ENCODE measurements at regions not wholly inside any gene's neighbourhood (a gene's known extent, or its start where the extent isn't known, plus 50 kb on each side); places are given as distances from the start of the nearest gene placed in this dataset.

DNA sequence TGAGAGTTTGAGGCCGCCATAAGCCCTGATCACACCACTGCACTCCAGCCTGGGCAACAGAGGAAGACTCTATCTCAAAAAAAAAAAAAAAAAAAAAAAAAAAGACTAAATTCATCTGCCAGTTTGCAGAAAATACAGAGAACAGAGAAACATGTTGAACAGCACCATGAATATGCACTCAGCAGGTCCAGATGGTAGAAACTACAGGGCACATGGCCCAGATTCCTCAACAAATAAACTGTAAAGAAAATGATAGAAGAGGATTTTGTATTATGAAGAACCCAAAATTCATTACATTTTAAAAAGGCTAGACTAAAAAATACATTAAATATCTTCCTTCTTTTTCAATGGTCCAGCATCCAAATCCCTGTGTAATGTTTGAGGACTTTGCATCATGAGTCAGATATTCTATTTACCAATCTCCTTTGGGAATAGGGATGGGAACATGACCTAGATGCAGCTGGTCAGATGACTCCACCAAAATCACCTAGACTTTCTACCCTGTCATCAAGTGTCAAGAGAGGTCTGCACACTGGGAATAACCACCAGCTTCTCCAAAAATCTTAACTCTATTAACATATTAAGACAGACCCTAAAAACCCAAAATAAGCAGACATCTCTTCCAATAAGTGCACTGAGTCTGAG lies 189.1 kb upstream of the TCF21 start:
- Histone ChIP-seq H3K27me3 (ENCODE audit: insufficient read depth, low read length) (no peaks in the 10 kb centered on the region), H3K4me1 (ENCODE audit: insufficient read depth, low read length) (peaks cover 3% of the 10 kb centered on the region), H3K27ac (ENCODE audit: low read depth, low read length) (no peak overlapping the region), H3K9ac (ENCODE audit: low read length) (no peak overlapping the region), H4K20me1 (ENCODE audit: insufficient read depth, low read length) (no peaks in the 10 kb centered on the region), H3K4me3 (ENCODE audit: insufficient read depth, low read depth, low read length) (no peak overlapping the region), H3K36me3 (ENCODE audit: insufficient read depth, low read length) (no peaks in the 10 kb centered on the region), H3K4me2 (ENCODE audit: low read length) (no peak overlapping the region), H2AFZ (ENCODE audit: low read depth, low read length) (no peak overlapping the region), H3K9me3 (ENCODE audit: insufficient read depth, low read depth, low read length) (no peaks in the 10 kb centered on the region), H3K79me2 (ENCODE audit: insufficient read depth, low read length) (no peaks in the 10 kb centered on the region)
- no peaks in the 10 kb centered on the region for H3K36me3 Mint-ChIP-seq (ENCODE audit: low read depth, unreplicated experiment)
- no peaks in the 10 kb centered on the region for H3K4me1 Mint-ChIP-seq (ENCODE audit: low read depth, unreplicated experiment)
- DNase-seq (ENCODE audit: low read depth) (no peak), FAIRE-seq (no peak)
- TF ChIP-seq, protein P1, sequence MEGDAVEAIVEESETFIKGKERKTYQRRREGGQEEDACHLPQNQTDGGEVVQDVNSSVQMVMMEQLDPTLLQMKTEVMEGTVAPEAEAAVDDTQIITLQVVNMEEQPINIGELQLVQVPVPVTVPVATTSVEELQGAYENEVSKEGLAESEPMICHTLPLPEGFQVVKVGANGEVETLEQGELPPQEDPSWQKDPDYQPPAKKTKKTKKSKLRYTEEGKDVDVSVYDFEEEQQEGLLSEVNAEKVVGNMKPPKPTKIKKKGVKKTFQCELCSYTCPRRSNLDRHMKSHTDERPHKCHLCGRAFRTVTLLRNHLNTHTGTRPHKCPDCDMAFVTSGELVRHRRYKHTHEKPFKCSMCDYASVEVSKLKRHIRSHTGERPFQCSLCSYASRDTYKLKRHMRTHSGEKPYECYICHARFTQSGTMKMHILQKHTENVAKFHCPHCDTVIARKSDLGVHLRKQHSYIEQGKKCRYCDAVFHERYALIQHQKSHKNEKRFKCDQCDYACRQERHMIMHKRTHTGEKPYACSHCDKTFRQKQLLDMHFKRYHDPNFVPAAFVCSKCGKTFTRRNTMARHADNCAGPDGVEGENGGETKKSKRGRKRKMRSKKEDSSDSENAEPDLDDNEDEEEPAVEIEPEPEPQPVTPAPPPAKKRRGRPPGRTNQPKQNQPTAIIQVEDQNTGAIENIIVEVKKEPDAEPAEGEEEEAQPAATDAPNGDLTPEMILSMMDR (IDR thresholded peaks at IDR 0.05; ENCODE audit: insufficient read depth, low read depth, low read length), result no peak
- TF ChIP-seq EZH2 (IDR thresholded peaks at IDR 0.05; ENCODE audit: insufficient read depth, low read length), result no peak
- H3K4me3 Mint-ChIP-seq (ENCODE audit: unreplicated experiment), result no peak overlapping the region
- peaks cover 3% of the 10 kb centered on the region for H3K9me3 Mint-ChIP-seq (ENCODE audit: unreplicated experiment)
- H3K27me3 Mint-ChIP-seq (ENCODE audit: low read depth, unreplicated experiment), result no peaks in the 10 kb centered on the region
- no peak overlapping the region for H3K27ac Mint-ChIP-seq (ENCODE audit: unreplicated experiment)

DNA sequence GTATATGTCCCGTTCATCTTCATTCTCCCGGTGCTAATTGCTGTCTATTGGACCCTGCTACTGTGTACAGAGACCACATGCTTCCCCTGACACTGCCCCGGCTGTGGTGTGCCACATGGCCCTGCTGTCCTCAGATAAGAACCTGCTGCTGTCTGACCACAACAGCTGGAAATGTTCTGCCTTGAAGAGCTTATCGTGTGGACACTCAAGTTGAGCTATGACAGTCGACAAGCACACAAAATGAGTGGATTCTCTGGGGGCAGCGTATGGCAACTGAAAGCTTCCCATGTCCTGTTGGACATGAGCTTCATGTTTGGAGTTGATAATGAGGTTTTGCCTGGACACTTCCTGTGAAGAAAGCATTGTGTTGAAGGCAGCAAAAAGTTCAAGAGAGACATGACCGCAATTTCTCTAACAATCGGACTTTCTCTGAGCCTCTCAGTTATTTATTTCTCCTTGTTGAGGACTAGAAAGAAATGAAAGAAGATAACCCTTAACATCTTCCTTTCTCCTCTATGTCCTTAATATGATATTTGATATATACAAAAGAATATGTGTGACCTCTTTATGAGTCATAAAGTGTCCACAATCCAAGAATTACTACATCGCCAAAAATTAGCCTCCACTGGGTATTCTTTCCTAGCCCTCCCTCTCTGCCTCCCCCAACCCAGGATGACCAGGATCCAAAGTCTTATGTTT lies 187.1 kb upstream of the TCF21 start:
- H3K4me3 Mint-ChIP-seq (ENCODE audit: unreplicated experiment), result no peak overlapping the region
- Histone ChIP-seq H3K27me3 (ENCODE audit: insufficient read depth, low read length) (no peaks in the 10 kb centered on the region), H3K4me2 (ENCODE audit: low read length) (no peak overlapping the region), H3K9me3 (ENCODE audit: insufficient read depth, low read depth, low read length) (no peaks in the 10 kb centered on the region), H3K4me3 (ENCODE audit: insufficient read depth, low read depth, low read length) (no peak overlapping the region), H3K27ac (ENCODE audit: low read depth, low read length) (no peak overlapping the region), H3K79me2 (ENCODE audit: insufficient read depth, low read length) (no peaks in the 10 kb centered on the region), H3K9ac (ENCODE audit: low read length) (no peak overlapping the region), H3K36me3 (ENCODE audit: insufficient read depth, low read length) (no peaks in the 10 kb centered on the region), H4K20me1 (ENCODE audit: insufficient read depth, low read length) (no peaks in the 10 kb centered on the region), H2AFZ (ENCODE audit: low read depth, low read length) (no peak overlapping the region), H3K4me1 (ENCODE audit: insufficient read depth, low read length) (peaks cover 18% of the 10 kb centered on the region)
- H3K36me3 Mint-ChIP-seq (ENCODE audit: low read depth, unreplicated experiment), result no peaks in the 10 kb centered on the region
- H3K27me3 Mint-ChIP-seq (ENCODE audit: low read depth, unreplicated experiment), result no peaks in the 10 kb centered on the region
- no peak for FAIRE-seq
- TF ChIP-seq, protein P1 (IDR thresholded peaks at IDR 0.05; ENCODE audit: insufficient read depth, low read depth, low read length), result no peak
- no peak for TF ChIP-seq EZH2 (IDR thresholded peaks at IDR 0.05; ENCODE audit: insufficient read depth, low read length)
- peaks cover 3% of the 10 kb centered on the region for H3K9me3 Mint-ChIP-seq (ENCODE audit: unreplicated experiment)
- DNase-seq (ENCODE audit: low read depth), result peak; percentile 16
- H3K4me1 Mint-ChIP-seq (ENCODE audit: low read depth, unreplicated experiment), result peaks cover 12% of the 10 kb centered on the region
- H3K27ac Mint-ChIP-seq (ENCODE audit: unreplicated experiment), result no peak overlapping the region

DNA sequence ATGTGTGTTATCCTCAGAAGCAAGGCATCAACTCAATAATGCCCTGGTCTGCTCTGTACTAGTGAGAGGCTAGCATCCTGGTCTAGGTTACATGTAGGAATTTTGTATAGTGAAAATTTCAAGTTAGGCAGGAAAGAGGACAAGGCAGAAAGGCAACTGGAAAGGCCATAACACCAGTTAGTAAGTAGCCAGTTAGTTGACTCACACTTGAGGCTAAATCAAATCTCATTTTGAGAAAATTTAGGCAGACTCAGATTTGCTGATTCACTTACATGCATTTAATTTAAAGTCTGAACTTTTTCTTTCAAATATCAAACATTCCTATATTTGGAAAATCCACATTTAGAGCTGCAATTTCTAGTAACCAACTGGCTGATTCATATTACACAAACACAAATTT lies 184.5 kb upstream of the TCF21 start:
- no peak for FAIRE-seq
- Histone ChIP-seq H2AFZ (ENCODE audit: low read depth, low read length) (no peak overlapping the region), H3K36me3 (ENCODE audit: insufficient read depth, low read length) (no peaks in the 10 kb centered on the region), H3K27ac (ENCODE audit: low read depth, low read length) (no peak overlapping the region), H3K4me1 (ENCODE audit: insufficient read depth, low read length) (peaks cover 25% of the 10 kb centered on the region), H3K9me3 (ENCODE audit: insufficient read depth, low read depth, low read length) (no peaks in the 10 kb centered on the region), H3K4me2 (ENCODE audit: low read length) (no peak overlapping the region), H3K27me3 (ENCODE audit: insufficient read depth, low read length) (no peaks in the 10 kb centered on the region), H3K4me3 (ENCODE audit: insufficient read depth, low read depth, low read length) (no peak overlapping the region), H3K9ac (ENCODE audit: low read length) (no peak overlapping the region), H4K20me1 (ENCODE audit: insufficient read depth, low read length) (no peaks in the 10 kb centered on the region), H3K79me2 (ENCODE audit: insufficient read depth, low read length) (no peaks in the 10 kb centered on the region)
- peaks cover 3% of the 10 kb centered on the region for H3K9me3 Mint-ChIP-seq (ENCODE audit: unreplicated experiment)
- peaks cover 19% of the 10 kb centered on the region for H3K4me1 Mint-ChIP-seq (ENCODE audit: low read depth, unreplicated experiment)
- no peaks in the 10 kb centered on the region for H3K27me3 Mint-ChIP-seq (ENCODE audit: low read depth, unreplicated experiment)
- no peaks in the 10 kb centered on the region for H3K36me3 Mint-ChIP-seq (ENCODE audit: low read depth, unreplicated experiment)
- no peak overlapping the region for H3K27ac Mint-ChIP-seq (ENCODE audit: unreplicated experiment)
- TF ChIP-seq, protein P1 (IDR thresholded peaks at IDR 0.05; ENCODE audit: insufficient read depth, low read depth, low read length), result no peak
- TF ChIP-seq EZH2 (IDR thresholded peaks at IDR 0.05; ENCODE audit: insufficient read depth, low read length), result no peak
- DNase-seq (ENCODE audit: low read depth), result peak; percentile 14
- H3K4me3 Mint-ChIP-seq (ENCODE audit: unreplicated experiment), result no peak overlapping the region
